Stimulated activated CD4-positive, alpha-beta T cell treated with anti-CD3 and anti-CD28 coated beads, Interleukin-4, amount 100 ng/mL, for 48 hours (primary cell): ENCODE measurements at regions not wholly inside any gene's neighbourhood (a gene's known extent, or its start where the extent isn't known, plus 50 kb on each side); places are given as distances from the start of the nearest gene placed in this dataset.
"Not testable (repeated sequence)": the region's sequence is repeated elsewhere in the genome, so short reads cannot be mapped to it uniquely, and the experiment has no call there.

Experiments
- DNase-seq, 2 donors: peaks; one replicate each; pipeline ENCODE4 v3.0.0-alpha.2; 2020; ENCODE audit warnings: low read depth in 2 of 2

GRCh38 chr2:48043746-48044145 lies 137.4 kb upstream of the FBXO11 start:
- DNase-seq: no peak

- DNase-seq: no peak
Observed at GRCh38 chr2:48045613-48046012, 139.3 kb upstream of the FBXO11 start.

GRCh38 chr2:48048476-48049171 lies 142.3 kb upstream of the FBXO11 start:
- no peak for DNase-seq

- no peak for DNase-seq
Observed at GRCh38 chr2:48049371-48049770, 143.1 kb upstream of the FBXO11 start.

GRCh38 chr2:48050711-48051110 lies 144.4 kb upstream of the FBXO11 start:
- DNase-seq: no peak

- DNase-seq: no peak
Observed at GRCh38 chr2:48059975-48060374, 153.7 kb upstream of the FBXO11 start.

GRCh38 chr2:48061656-48062055 lies 155.4 kb upstream of the FBXO11 start:
- not testable (repeated sequence) for DNase-seq

- DNase-seq: no peak
Observed at GRCh38 chr2:48065096-48065495, 158.8 kb upstream of the FBXO11 start.

- no peak for DNase-seq
Observed at GRCh38 chr2:48066000-48066399, 159.7 kb upstream of the FBXO11 start.

GRCh38 chr2:48069769-48070168 lies 163.5 kb upstream of the FBXO11 start:
- DNase-seq: no peak

GRCh38 chr2:48070415-48070814 lies 164.1 kb upstream of the FBXO11 start:
- DNase-seq: no peak

GRCh38 chr2:48072583-48072982 lies 166.3 kb upstream of the FBXO11 start:
- no peak for DNase-seq

- DNase-seq: no peak
Observed at GRCh38 chr2:48075631-48076030, 169.3 kb upstream of the FBXO11 start.

GRCh38 chr2:48080534-48081316 lies 174.4 kb upstream of the FBXO11 start:
- DNase-seq: no peak

GRCh38 chr2:48081317-48081628 lies 175.0 kb upstream of the FBXO11 start:
- no peak for DNase-seq

- no peak for DNase-seq
Observed at GRCh38 chr2:48085888-48086287, 179.6 kb upstream of the FBXO11 start.

GRCh38 chr2:48088994-48089393 lies 182.7 kb upstream of the FBXO11 start:
- no peak for DNase-seq

GRCh38 chr2:48089644-48090043 lies 183.3 kb upstream of the FBXO11 start:
- no peak for DNase-seq

- no peak for DNase-seq
Observed at GRCh38 chr2:48092846-48093803, 186.8 kb upstream of the FBXO11 start.

- not testable (repeated sequence) for DNase-seq
Observed at GRCh38 chr2:48096765-48097164, 190.5 kb upstream of the FBXO11 start.

- DNase-seq: no peak
Observed at GRCh38 chr2:48098539-48098938, 192.2 kb upstream of the FBXO11 start.

- no peak for DNase-seq
Observed at GRCh38 chr2:48104418-48104817, 198.1 kb upstream of the FBXO11 start.
